Lung (tissue), 11 donors: ENCODE measurements at regions not wholly inside any gene's neighbourhood (a gene's known extent, or its start where the extent isn't known, plus 50 kb on each side); places are given as distances from the start of the nearest gene placed in this dataset.
A peak's percentile ranks its signal among the peaks of the same experiment; 100 is the strongest.

Source experiments
- ATAC-seq: fragments of 200-7000 bp; cut with Tn5 transposase; one replicate; pipeline ENCODE4 v1.9.1; 2020; ENCODE audit warnings: moderate number of reproducible peaks; ENCODE audit not compliant: insufficient read depth, low FRiP score
- DNase-seq, 3 donors: peaks; one replicate each; pipeline ENCODE4 v3.0.0-alpha.2; 2013 to 2017
- H3K27ac ChIP-seq, 2 donors: one replicate each; pipeline ENCODE4 v1.5.1; 2013; ENCODE audit warnings: mild to moderate bottlenecking in 2 of 2, moderate library complexity in 2 of 2, control low read depth in 1 of 2, inconsistent platforms in 1 of 2, low read depth in 1 of 2, low read length in 1 of 2
- H3K27me3 ChIP-seq, 3 donors: one replicate each; pipeline ENCODE4 v1.5.1; 2013; ENCODE audit warnings: low read length in 2 of 3; ENCODE audit not compliant: control insufficient read depth in 3 of 3, insufficient read depth in 3 of 3
- H3K36me3 ChIP-seq, 4 donors: one replicate each; pipeline ENCODE4 v1.5.1; 2013; ENCODE audit warnings: low read length in 4 of 4, mild to moderate bottlenecking in 1 of 4, moderate library complexity in 1 of 4; ENCODE audit not compliant: control insufficient read depth in 4 of 4, insufficient read depth in 4 of 4
- H3K4me1 ChIP-seq, 5 donors: one replicate each; pipeline ENCODE4 v1.5.1; 2013; ENCODE audit warnings: low read length in 5 of 5, mild to moderate bottlenecking in 2 of 5, moderate library complexity in 1 of 5; ENCODE audit not compliant: control insufficient read depth in 5 of 5, insufficient read depth in 5 of 5
- H3K4me3 ChIP-seq: one replicate; pipeline ENCODE4 v1.5.1; 2013; ENCODE audit warnings: mild to moderate bottlenecking, control low read depth, moderate library complexity
- H3K9ac ChIP-seq, 2 donors: one replicate each; pipeline ENCODE4 v1.5.1; 2013; ENCODE audit warnings: low read length in 2 of 2, control low read depth in 1 of 2; ENCODE audit not compliant: insufficient read depth in 1 of 2
- H3K9me3 ChIP-seq, 4 donors: one replicate each; pipeline ENCODE4 v1.5.1; 2013; ENCODE audit warnings: low read length in 3 of 4, mild to moderate bottlenecking in 1 of 4, moderate library complexity in 1 of 4; ENCODE audit not compliant: control insufficient read depth in 4 of 4, insufficient read depth in 3 of 4
- CTCF ChIP-seq: IDR thresholded peaks from 2 replicates; pipeline ENCODE4 v1.5.1; 2012; ENCODE audit warnings: mild to moderate bottlenecking; ENCODE audit errors: control extremely low read depth, extremely low read depth
- WGBS, 2 donors: extraction: QIAGEN DNeasy Blood & Tissue Kit; methylation state at CpG; one replicate each; pipeline ENCODE4 v1.1.7; 2013; 5-methylcytosine and 5-hydroxymethylcytosine counted together
- donor health status: control.
- donor health status: control.
- donor health status: Bipolar disorder and iron deficiency.
- donor health status: healthy.
- donor health status: DM: yes; HTN: yes; CAD: no.

- WGBS, 2 donors, result 31 to 51% methylated on average over 2 of the region's 2 CpGs
- Histone ChIP-seq H3K4me1 (peaks cover 0 to 16% (median 2%) of the 10 kb centered on the region in 5 donors), H3K4me3 (no peak overlapping the region), H3K36me3 (no peaks in the 10 kb centered on the region), H3K9ac (no peak overlapping the region), H3K27ac (no peak overlapping the region), H3K27me3 (no peaks in the 10 kb centered on the region), H3K9me3 (no peaks in the 10 kb centered on the region)
- no peak for TF ChIP-seq CTCF
- ATAC-seq, result no peak
- no peak for DNase-seq
Observed at GRCh38 chr16:59214455-59214854, 480.3 kb upstream of the GOT2 start.

GRCh38 chr16:59213952-59214351, 479.8 kb upstream of the GOT2 start:
- Histone ChIP-seq H3K4me1 (peaks cover 0 to 14% (median 2%) of the 10 kb centered on the region in 5 donors), H3K9ac (no peak overlapping the region), H3K9me3 (no peaks in the 10 kb centered on the region), H3K36me3 (no peaks in the 10 kb centered on the region), H3K4me3 (no peak overlapping the region), H3K27me3 (no peaks in the 10 kb centered on the region), H3K27ac (no peak overlapping the region)
- no peak for DNase-seq
- WGBS, 2 donors, result 26 to 57% methylated on average over 1 of the region's 1 CpG
- no peak for TF ChIP-seq CTCF
- ATAC-seq, result no peak

GRCh38 chr16:59212492-59213024, 478.4 kb upstream of the GOT2 start:
- Histone ChIP-seq H3K9me3 (no peaks in the 10 kb centered on the region), H3K9ac (no peak overlapping the region), H3K4me3 (no peak overlapping the region), H3K4me1 (peaks cover 0 to 14% (median 2%) of the 10 kb centered on the region in 5 donors), H3K27ac (no peak overlapping the region), H3K36me3 (no peaks in the 10 kb centered on the region), H3K27me3 (no peaks in the 10 kb centered on the region)
- WGBS, 2 donors, result 91 to 92% methylated on average over 1 of the region's 1 CpG
- ATAC-seq (no peak), DNase-seq (no peak)
- TF ChIP-seq CTCF, result no peak

GRCh38 chr16:59210955-59211541, 476.9 kb upstream of the GOT2 start:
- H3K4me3 ChIP-seq, result no peak overlapping the region
- H3K36me3 ChIP-seq, result no peaks in the 10 kb centered on the region
- ATAC-seq, result peak; percentile 59
- H3K4me1 ChIP-seq, result peaks cover 0 to 14% (median 2%) of the 10 kb centered on the region in 5 donors
- 44 to 70% methylated on average over 7 of the region's 7 CpGs for WGBS, 2 donors
- no peak overlapping the region for H3K9ac ChIP-seq
- H3K9me3 ChIP-seq, result no peaks in the 10 kb centered on the region
- DNase-seq, result peak; percentile 25 to 65 (median 60)
- TF ChIP-seq CTCF, result no peak
- H3K27ac ChIP-seq, result no peak overlapping the region
- H3K27me3 ChIP-seq, result no peaks in the 10 kb centered on the region
